GM23338 (cell line): ENCODE measurements at regions not wholly inside any gene's neighbourhood (a gene's known extent, or its start where the extent isn't known, plus 50 kb on each side); places are given as distances from the start of the nearest gene placed in this dataset.

Source experiments
- ATAC-seq: fragments of 200-7000 bp; cut with Tn5 transposase; 3 replicates; pipeline ENCODE4 v1.9.1; 2020
- DNase-seq: peaks from one replicate; pipeline ENCODE4 v3.0.0-alpha.2; 2015; ENCODE audit warnings: low spot score
- H2AFZ ChIP-seq: fragments of 200-600 bp; sonication (generic); 2 replicates; pipeline ENCODE4 v1.8.0; 2016; ENCODE audit warnings: antibody characterized with exemption, mild to moderate bottlenecking, moderate library complexity
- H3F3A ChIP-seq: fragments of 200-600 bp; sonication (generic); replicated peaks from 2 replicates; pipeline ENCODE4 v1.8.0; 2017; ENCODE audit warnings: antibody characterized with exemption, mixed run types, low read depth
- H3K27ac ChIP-seq: fragments of 200-600 bp; sonication (generic); 2 replicates; pipeline ENCODE4 v1.6.1; 2016; ENCODE audit warnings: low read depth
- H3K27me3 ChIP-seq: fragments of 200-600 bp; sonication (generic); 2 replicates; pipeline ENCODE4 v1.8.0; 2016; ENCODE audit warnings: mild to moderate bottlenecking, mixed run types, moderate library complexity; ENCODE audit not compliant: insufficient read depth
- H3K36me3 ChIP-seq: fragments of 200-600 bp; sonication (generic); 2 replicates; pipeline ENCODE4 v1.8.0; 2016; ENCODE audit warnings: mild to moderate bottlenecking; ENCODE audit not compliant: insufficient read depth
- H3K4me1 ChIP-seq: fragments of 200-600 bp; sonication (generic); 2 replicates; pipeline ENCODE4 v1.8.0; 2016; ENCODE audit warnings: mild to moderate bottlenecking, moderate library complexity; ENCODE audit not compliant: insufficient read depth
- H3K4me2 ChIP-seq: fragments of 200-600 bp; sonication (generic); 2 replicates; pipeline ENCODE4 v1.7.1; 2017; ENCODE audit warnings: mixed run types
- H3K4me3 ChIP-seq: fragments of 200-600 bp; sonication (generic); 2 replicates; pipeline ENCODE4 v1.6.1; 2016; ENCODE audit warnings: mixed run types
- H3K79me2 ChIP-seq: fragments of 200-600 bp; sonication (generic); replicated peaks from 2 replicates; pipeline ENCODE4 v1.8.0; 2017; ENCODE audit warnings: mild to moderate bottlenecking; ENCODE audit not compliant: insufficient read depth
- H3K9me2 ChIP-seq: fragments of 200-600 bp; sonication (generic); 2 replicates; pipeline ENCODE4 v1.8.0; 2017; ENCODE audit not compliant: insufficient read depth
- H4K20me1 ChIP-seq: fragments of 200-600 bp; sonication (generic); replicated peaks from 2 replicates; pipeline ENCODE4 v1.8.0; 2017; ENCODE audit warnings: mild to moderate bottlenecking; ENCODE audit not compliant: insufficient read depth
- H3K27ac Mint-ChIP-seq: 2 replicates; pipeline ENCODE4 v1.8.0; 2020; ENCODE audit warnings: inconsistent platforms, mild to moderate bottlenecking, moderate library complexity, mixed read lengths
- H3K27me3 Mint-ChIP-seq: 3 replicates; pipeline ENCODE4 v1.8.0; 2022; ENCODE audit warnings: low read depth, mild to moderate bottlenecking, moderate library complexity, mixed read lengths, inconsistent platforms; ENCODE audit not compliant: insufficient read depth, poor library complexity
- H3K36me3 Mint-ChIP-seq: 3 replicates; pipeline ENCODE4 v1.8.0; 2021; ENCODE audit warnings: low read depth, mild to moderate bottlenecking, inconsistent platforms, moderate library complexity, mixed read lengths
- H3K4me1 Mint-ChIP-seq: 3 replicates; pipeline ENCODE4 v1.8.0; 2020; ENCODE audit warnings: mild to moderate bottlenecking, inconsistent platforms, mixed read lengths
- H3K4me3 Mint-ChIP-seq: 3 replicates; pipeline ENCODE4 v1.8.0; 2021; ENCODE audit warnings: moderate library complexity, mild to moderate bottlenecking, inconsistent platforms, mixed read lengths
- H3K9me3 Mint-ChIP-seq: 3 replicates; pipeline ENCODE4 v1.8.0; 2020; ENCODE audit warnings: moderate library complexity, mild to moderate bottlenecking, inconsistent platforms, mixed read lengths
- CREB1 ChIP-seq: fragments of 250-450 bp; sonication (Bioruptor Pico); IDR thresholded peaks from 2 replicates; pipeline ENCODE4 v1.5.0; 2020; ENCODE audit warnings: low read depth, mild to moderate bottlenecking, moderate library complexity
- CTCF ChIP-seq, 2 experiments: fragments of 200-600 bp in 1 of 2; sonication (generic) in 1 of 2; conservative IDR thresholded peaks; 2 replicates each; pipeline versions ENCODE4 v1.5.1 to v1.6.1; 2016 to 2017; ENCODE audit warnings: antibody characterized with exemption in 2 of 2, low read depth in 2 of 2, mild to moderate bottlenecking in 2 of 2, moderate library complexity in 1 of 2
- EZH2 ChIP-seq: fragments of 200-600 bp; sonication (generic); IDR thresholded peaks from one replicate; pipeline ENCODE4 v1.8.0; 2017; ENCODE audit warnings: antibody characterized with exemption, mild to moderate bottlenecking, low read depth; ENCODE audit not compliant: unreplicated experiment
- EZH2phosphoT487 ChIP-seq: fragments of 200-600 bp; sonication (generic); IDR thresholded peaks from one replicate; pipeline ENCODE4 v1.8.1; 2018; ENCODE audit warnings: antibody characterized with exemption; ENCODE audit not compliant: unreplicated experiment
- NANOG ChIP-seq: IDR thresholded peaks from 2 replicates; pipeline ENCODE4 v1.6.1; 2016; ENCODE audit warnings: antibody characterized with exemption, borderline replicate concordance
- POLR2AphosphoS5 ChIP-seq: IDR thresholded peaks from 2 replicates; pipeline ENCODE4 v1.6.1; 2016; ENCODE audit warnings: antibody characterized with exemption, low read depth
- ZNF114 ChIP-seq: fragments of 250-450 bp; sonication (Bioruptor Pico); IDR thresholded peaks from 2 replicates; pipeline ENCODE4 v1.5.0; 2020; ENCODE audit warnings: mild to moderate bottlenecking, moderate library complexity
- ZNF331 ChIP-seq: fragments of 250-450 bp; sonication (Bioruptor Pico); IDR thresholded peaks from 2 replicates; pipeline ENCODE4 v1.5.0; 2020; ENCODE audit warnings: low read depth, mild to moderate bottlenecking, moderate library complexity
- ZNF462 ChIP-seq: fragments of 250-450 bp; sonication (Bioruptor Pico); IDR thresholded peaks from 2 replicates; pipeline ENCODE4 v1.5.0; 2020; ENCODE audit warnings: mild to moderate bottlenecking, moderate library complexity

DNA sequence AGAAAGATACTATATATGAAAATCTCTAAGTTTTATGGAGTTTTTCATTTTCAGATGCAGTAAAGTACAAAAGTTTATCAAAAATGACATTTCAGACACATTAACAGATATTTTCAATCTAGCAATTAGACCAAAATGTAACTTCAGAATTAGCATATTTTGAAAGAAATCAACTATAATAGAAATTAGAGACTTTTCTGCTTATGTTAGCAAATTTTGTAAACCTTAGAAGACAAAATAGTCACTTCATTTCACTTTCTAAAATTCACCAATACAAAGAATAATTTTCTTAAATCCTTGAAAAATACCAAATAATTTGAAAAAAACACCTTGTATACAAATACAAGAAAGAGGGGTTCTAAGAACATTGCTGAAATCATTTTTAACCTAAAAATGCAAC is 135.8 kb upstream of the FIBIN start (continued):
- TF ChIP-seq ZNF462 (no peak), EZH2 (no peak), ZNF331 (no peak), EZH2phosphoT487 (no peak), POLR2AphosphoS5 (no peak), CREB1 (CRISPR knock-in tag) (no peak)

GRCh38 chr11:26859416-26859815 is 134.5 kb upstream of the FIBIN start:
- Histone ChIP-seq H3K4me1 (no peaks in the 10 kb centered on the region), H3K27ac (no peak overlapping the region), H3K36me3 (no peaks in the 10 kb centered on the region), H4K20me1 (no peaks in the 10 kb centered on the region), H3K27me3 (no peaks in the 10 kb centered on the region), H3K79me2 (no peaks in the 10 kb centered on the region), H3K9me2 (no peaks in the 10 kb centered on the region), H3F3A (no peaks in the 10 kb centered on the region), H3K4me3 (no peak overlapping the region), H2AFZ (no peak overlapping the region), H3K4me2 (no peak overlapping the region)
- Mint-ChIP-seq H3K36me3 (no peaks in the 10 kb centered on the region), H3K4me3 (no peak overlapping the region), H3K27ac (no peak overlapping the region), H3K27me3 (no peaks in the 10 kb centered on the region), H3K9me3 (no peaks in the 10 kb centered on the region), H3K4me1 (no peaks in the 10 kb centered on the region)
- ATAC-seq (no peak), DNase-seq (no peak)
- no peak for TF ChIP-seq NANOG
- TF ChIP-seq EZH2, result no peak
- no peak for TF ChIP-seq ZNF462
- no peak for TF ChIP-seq POLR2AphosphoS5
- TF ChIP-seq CREB1 (CRISPR knock-in tag), result no peak
- TF ChIP-seq ZNF114 (CRISPR knock-in tag), result no peak
- no peak for TF ChIP-seq CTCF (conservative IDR thresholded peaks at IDR 0.05; ENCODE audit: low read depth in 2 of 2)
